ENCODE measurements at regions not wholly inside any gene's neighbourhood (a gene's known extent, or its start where the extent isn't known, plus 50 kb on each side); places are given as distances from the start of the nearest gene placed in this dataset.

DNA sequence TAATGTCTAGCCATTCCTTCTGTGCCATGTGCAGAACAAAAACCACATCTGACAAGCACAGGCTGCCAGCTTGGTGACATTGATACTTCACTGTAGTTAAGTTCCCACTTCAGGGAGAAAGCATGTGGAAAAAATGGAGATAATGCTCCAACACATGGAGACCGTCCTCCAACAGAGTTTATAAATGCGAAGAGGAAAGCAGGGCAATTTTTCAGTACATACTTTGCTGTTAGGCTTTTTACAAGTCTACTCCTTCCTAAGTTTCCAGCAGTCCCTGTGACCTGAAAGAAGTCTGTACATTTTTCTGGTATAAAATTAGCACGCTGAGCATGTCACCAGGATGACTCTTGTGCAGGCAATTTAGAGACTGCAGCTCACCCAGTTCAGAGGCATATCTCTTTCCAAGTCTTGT is 766.9 kb upstream of the IGFBP7 start:
- H3F3A ChIP-seq (replicated peaks; ENCODE audit: low read depth), result no peaks in the 10 kb centered on the region
- Mint-ChIP-seq H3K4me1 (no peaks in the 10 kb centered on the region), H3K27me3 (ENCODE audit: insufficient read depth, low read depth, poor library complexity) (no peaks in the 10 kb centered on the region), H3K9me3 (no peaks in the 10 kb centered on the region), H3K36me3 (ENCODE audit: low read depth) (no peaks in the 10 kb centered on the region), H3K27ac (no peak overlapping the region), H3K4me3 (no peak overlapping the region)
- H3K4me3 ChIP-seq, result no peak overlapping the region
- no peaks in the 10 kb centered on the region for H3K36me3 ChIP-seq (ENCODE audit: insufficient read depth)
- no peak overlapping the region for H3K4me2 ChIP-seq
- ATAC-seq (no peak), DNase-seq (ENCODE audit: low spot score) (no peak)
- no peaks in the 10 kb centered on the region for H3K27me3 ChIP-seq (ENCODE audit: insufficient read depth)
- TF ChIP-seq POLR2AphosphoS5 (IDR thresholded peaks at IDR 0.05; ENCODE audit: low read depth) (no peak), EZH2 (IDR thresholded peaks at IDR 0.05; ENCODE audit: low read depth, unreplicated experiment) (no peak), JUNB (IDR thresholded peaks at IDR 0.05; ENCODE audit: unreplicated experiment) (no peak), STAT1 (IDR thresholded peaks at IDR 0.05; ENCODE audit: unreplicated experiment) (no peak), CREB1 (CRISPR knock-in tag; IDR thresholded peaks at IDR 0.05; ENCODE audit: low read depth) (no peak), ZNF114 (CRISPR knock-in tag; IDR thresholded peaks at IDR 0.05) (no peak), EZH2phosphoT487 (IDR thresholded peaks at IDR 0.05; ENCODE audit: unreplicated experiment) (no peak), ZNF331 (CRISPR knock-in tag; IDR thresholded peaks at IDR 0.05; ENCODE audit: low read depth) (no peak), NANOG (IDR thresholded peaks at IDR 0.05; ENCODE audit: borderline replicate concordance) (no peak)
- TF ChIP-seq, protein P1, sequence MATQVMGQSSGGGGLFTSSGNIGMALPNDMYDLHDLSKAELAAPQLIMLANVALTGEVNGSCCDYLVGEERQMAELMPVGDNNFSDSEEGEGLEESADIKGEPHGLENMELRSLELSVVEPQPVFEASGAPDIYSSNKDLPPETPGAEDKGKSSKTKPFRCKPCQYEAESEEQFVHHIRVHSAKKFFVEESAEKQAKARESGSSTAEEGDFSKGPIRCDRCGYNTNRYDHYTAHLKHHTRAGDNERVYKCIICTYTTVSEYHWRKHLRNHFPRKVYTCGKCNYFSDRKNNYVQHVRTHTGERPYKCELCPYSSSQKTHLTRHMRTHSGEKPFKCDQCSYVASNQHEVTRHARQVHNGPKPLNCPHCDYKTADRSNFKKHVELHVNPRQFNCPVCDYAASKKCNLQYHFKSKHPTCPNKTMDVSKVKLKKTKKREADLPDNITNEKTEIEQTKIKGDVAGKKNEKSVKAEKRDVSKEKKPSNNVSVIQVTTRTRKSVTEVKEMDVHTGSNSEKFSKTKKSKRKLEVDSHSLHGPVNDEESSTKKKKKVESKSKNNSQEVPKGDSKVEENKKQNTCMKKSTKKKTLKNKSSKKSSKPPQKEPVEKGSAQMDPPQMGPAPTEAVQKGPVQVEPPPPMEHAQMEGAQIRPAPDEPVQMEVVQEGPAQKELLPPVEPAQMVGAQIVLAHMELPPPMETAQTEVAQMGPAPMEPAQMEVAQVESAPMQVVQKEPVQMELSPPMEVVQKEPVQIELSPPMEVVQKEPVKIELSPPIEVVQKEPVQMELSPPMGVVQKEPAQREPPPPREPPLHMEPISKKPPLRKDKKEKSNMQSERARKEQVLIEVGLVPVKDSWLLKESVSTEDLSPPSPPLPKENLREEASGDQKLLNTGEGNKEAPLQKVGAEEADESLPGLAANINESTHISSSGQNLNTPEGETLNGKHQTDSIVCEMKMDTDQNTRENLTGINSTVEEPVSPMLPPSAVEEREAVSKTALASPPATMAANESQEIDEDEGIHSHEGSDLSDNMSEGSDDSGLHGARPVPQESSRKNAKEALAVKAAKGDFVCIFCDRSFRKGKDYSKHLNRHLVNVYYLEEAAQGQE (IDR thresholded peaks at IDR 0.05; ENCODE audit: unreplicated experiment), result no peak
- TF ChIP-seq, protein P2, sequence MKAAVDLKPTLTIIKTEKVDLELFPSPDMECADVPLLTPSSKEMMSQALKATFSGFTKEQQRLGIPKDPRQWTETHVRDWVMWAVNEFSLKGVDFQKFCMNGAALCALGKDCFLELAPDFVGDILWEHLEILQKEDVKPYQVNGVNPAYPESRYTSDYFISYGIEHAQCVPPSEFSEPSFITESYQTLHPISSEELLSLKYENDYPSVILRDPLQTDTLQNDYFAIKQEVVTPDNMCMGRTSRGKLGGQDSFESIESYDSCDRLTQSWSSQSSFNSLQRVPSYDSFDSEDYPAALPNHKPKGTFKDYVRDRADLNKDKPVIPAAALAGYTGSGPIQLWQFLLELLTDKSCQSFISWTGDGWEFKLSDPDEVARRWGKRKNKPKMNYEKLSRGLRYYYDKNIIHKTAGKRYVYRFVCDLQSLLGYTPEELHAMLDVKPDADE (IDR thresholded peaks at IDR 0.05), result no peak
- TF ChIP-seq, protein P3, sequence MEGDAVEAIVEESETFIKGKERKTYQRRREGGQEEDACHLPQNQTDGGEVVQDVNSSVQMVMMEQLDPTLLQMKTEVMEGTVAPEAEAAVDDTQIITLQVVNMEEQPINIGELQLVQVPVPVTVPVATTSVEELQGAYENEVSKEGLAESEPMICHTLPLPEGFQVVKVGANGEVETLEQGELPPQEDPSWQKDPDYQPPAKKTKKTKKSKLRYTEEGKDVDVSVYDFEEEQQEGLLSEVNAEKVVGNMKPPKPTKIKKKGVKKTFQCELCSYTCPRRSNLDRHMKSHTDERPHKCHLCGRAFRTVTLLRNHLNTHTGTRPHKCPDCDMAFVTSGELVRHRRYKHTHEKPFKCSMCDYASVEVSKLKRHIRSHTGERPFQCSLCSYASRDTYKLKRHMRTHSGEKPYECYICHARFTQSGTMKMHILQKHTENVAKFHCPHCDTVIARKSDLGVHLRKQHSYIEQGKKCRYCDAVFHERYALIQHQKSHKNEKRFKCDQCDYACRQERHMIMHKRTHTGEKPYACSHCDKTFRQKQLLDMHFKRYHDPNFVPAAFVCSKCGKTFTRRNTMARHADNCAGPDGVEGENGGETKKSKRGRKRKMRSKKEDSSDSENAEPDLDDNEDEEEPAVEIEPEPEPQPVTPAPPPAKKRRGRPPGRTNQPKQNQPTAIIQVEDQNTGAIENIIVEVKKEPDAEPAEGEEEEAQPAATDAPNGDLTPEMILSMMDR (conservative IDR thresholded peaks at IDR 0.05; ENCODE audit: low read depth in 2 of 2), result no peak
- TF ChIP-seq, protein P4, sequence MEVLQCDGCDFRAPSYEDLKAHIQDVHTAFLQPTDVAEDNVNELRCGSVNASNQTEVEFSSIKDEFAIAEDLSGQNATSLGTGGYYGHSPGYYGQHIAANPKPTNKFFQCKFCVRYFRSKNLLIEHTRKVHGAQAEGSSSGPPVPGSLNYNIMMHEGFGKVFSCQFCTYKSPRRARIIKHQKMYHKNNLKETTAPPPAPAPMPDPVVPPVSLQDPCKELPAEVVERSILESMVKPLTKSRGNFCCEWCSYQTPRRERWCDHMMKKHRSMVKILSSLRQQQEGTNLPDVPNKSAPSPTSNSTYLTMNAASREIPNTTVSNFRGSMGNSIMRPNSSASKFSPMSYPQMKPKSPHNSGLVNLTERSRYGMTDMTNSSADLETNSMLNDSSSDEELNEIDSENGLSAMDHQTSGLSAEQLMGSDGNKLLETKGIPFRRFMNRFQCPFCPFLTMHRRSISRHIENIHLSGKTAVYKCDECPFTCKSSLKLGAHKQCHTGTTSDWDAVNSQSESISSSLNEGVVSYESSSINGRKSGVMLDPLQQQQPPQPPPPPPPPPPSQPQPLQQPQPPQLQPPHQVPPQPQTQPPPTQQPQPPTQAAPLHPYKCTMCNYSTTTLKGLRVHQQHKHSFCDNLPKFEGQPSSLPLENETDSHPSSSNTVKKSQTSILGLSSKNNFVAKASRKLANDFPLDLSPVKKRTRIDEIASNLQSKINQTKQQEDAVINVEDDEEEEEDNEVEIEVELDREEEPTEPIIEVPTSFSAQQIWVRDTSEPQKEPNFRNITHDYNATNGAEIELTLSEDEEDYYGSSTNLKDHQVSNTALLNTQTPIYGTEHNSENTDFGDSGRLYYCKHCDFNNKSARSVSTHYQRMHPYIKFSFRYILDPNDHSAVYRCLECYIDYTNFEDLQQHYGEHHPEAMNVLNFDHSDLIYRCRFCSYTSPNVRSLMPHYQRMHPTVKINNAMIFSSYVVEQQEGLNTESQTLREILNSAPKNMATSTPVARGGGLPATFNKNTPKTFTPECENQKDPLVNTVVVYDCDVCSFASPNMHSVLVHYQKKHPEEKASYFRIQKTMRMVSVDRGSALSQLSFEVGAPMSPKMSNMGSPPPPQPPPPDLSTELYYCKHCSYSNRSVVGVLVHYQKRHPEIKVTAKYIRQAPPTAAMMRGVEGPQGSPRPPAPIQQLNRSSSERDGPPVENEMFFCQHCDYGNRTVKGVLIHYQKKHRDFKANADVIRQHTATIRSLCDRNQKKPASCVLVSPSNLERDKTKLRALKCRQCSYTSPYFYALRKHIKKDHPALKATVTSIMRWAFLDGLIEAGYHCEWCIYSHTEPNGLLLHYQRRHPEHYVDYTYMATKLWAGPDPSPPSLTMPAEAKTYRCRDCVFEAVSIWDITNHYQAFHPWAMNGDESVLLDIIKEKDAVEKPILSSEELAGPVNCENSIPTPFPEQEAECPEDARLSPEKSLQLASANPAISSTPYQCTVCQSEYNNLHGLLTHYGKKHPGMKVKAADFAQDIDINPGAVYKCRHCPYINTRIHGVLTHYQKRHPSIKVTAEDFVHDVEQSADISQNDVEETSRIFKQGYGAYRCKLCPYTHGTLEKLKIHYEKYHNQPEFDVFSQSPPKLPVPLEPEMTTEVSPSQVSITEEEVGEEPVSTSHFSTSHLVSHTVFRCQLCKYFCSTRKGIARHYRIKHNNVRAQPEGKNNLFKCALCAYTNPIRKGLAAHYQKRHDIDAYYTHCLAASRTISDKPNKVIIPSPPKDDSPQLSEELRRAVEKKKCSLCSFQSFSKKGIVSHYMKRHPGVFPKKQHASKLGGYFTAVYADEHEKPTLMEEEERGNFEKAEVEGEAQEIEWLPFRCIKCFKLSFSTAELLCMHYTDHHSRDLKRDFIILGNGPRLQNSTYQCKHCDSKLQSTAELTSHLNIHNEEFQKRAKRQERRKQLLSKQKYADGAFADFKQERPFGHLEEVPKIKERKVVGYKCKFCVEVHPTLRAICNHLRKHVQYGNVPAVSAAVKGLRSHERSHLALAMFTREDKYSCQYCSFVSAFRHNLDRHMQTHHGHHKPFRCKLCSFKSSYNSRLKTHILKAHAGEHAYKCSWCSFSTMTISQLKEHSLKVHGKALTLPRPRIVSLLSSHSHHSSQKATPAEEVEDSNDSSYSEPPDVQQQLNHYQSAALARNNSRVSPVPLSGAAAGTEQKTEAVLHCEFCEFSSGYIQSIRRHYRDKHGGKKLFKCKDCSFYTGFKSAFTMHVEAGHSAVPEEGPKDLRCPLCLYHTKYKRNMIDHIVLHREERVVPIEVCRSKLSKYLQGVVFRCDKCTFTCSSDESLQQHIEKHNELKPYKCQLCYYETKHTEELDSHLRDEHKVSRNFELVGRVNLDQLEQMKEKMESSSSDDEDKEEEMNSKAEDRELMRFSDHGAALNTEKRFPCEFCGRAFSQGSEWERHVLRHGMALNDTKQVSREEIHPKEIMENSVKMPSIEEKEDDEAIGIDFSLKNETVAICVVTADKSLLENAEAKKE (CRISPR knock-in tag; IDR thresholded peaks at IDR 0.05), result no peak
- no peaks in the 10 kb centered on the region for H3K4me1 ChIP-seq (ENCODE audit: insufficient read depth)
- H3K27ac ChIP-seq (ENCODE audit: low read depth), result no peak overlapping the region
- H3K79me2 ChIP-seq (replicated peaks; ENCODE audit: insufficient read depth), result no peaks in the 10 kb centered on the region
- no peaks in the 10 kb centered on the region for H3K9me2 ChIP-seq (ENCODE audit: insufficient read depth)
- no peaks in the 10 kb centered on the region for H4K20me1 ChIP-seq (replicated peaks; ENCODE audit: insufficient read depth)
- H2AFZ ChIP-seq, result no peak overlapping the region

Measured in GM23338 (cell line).